Neutrophil (primary cell): ENCODE measurements at regions not wholly inside any gene's neighbourhood (a gene's known extent, or its start where the extent isn't known, plus 50 kb on each side); places are given as distances from the start of the nearest gene placed in this dataset.

ENCODE experiments used
- H3K27ac ChIP-seq: fragments of 200-600 bp; sonication (generic); 2 replicates; pipeline ENCODE4 v1.5.1; 2016; ENCODE audit warnings: mild to moderate bottlenecking, moderate library complexity
- H3K27me3 ChIP-seq: fragments of 200-600 bp; sonication (generic); 2 replicates; pipeline ENCODE4 v1.6.0; 2016; ENCODE audit warnings: mild to moderate bottlenecking
- H3K36me3 ChIP-seq: fragments of 200-600 bp; sonication (generic); 2 replicates; pipeline ENCODE4 v1.5.1; 2017
- H3K4me1 ChIP-seq, 2 experiments: fragments of 200-600 bp in 1 of 2; sonication (generic) in 1 of 2; 1 replicate in 1 of 2; 2 replicates in 1 of 2; pipeline versions ENCODE4 v1.5.1 to v1.6.1; 2013 to 2016; ENCODE audit warnings: low read depth in 1 of 2, low read length in 1 of 2, mild to moderate bottlenecking in 1 of 2, moderate library complexity in 1 of 2; ENCODE audit not compliant: control insufficient read depth in 1 of 2, insufficient read depth in 1 of 2
- H3K4me3 ChIP-seq, 2 experiments: fragments of 200-600 bp in 1 of 2; sonication (generic) in 1 of 2; 1 replicate in 1 of 2; 2 replicates in 1 of 2; pipeline ENCODE4 v1.5.1; 2013 to 2016; ENCODE audit warnings: low read depth in 1 of 2, low read length in 1 of 2, mild to moderate bottlenecking in 1 of 2, moderate library complexity in 1 of 2
- H3K9me3 ChIP-seq: fragments of 200-600 bp; sonication (generic); 2 replicates; pipeline ENCODE4 v1.5.1; 2016
- TF ChIP-seq, protein P1 (sequence below): fragments of 200-600 bp; sonication (generic); IDR thresholded peaks from 2 replicates; pipeline ENCODE4 v1.5.1; 2016; ENCODE audit warnings: antibody characterized with exemption

DNA sequence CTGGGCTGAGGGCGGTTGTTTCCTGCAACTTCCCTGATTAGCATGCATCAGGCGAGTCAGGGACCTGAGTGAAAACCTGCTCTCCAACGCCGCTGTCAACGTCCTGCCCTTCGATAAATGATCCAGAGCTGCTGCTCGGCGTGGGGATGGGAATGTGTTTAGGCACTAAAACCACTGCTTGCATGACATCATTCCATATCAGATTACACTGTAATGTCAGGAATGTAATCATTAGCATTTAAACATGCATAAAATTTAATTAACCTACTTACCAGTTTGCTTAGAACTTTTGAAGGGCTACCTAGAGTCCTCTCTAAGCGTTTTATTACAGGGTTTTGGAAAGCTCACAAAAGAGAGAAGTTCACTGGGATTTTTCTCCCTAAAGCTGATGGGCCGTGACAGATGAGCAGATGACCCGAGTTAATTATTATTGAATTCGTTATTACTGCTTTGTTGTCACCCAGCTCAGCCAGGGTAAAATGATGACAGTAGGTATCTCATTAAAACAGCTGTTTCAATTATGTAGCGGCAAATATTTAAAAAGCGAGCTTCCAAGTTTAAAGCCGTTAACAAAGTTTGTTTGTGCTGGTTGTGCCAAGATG lies 685.6 kb upstream of the SALL3 start:
- Histone ChIP-seq H3K36me3 (no peaks in the 10 kb centered on the region), H3K4me1 (no peaks in the 10 kb centered on the region), H3K27ac (no peak overlapping the region), H3K27me3 (no peaks in the 10 kb centered on the region), H3K9me3 (no peaks in the 10 kb centered on the region), H3K4me3 (no peak overlapping the region)
- TF ChIP-seq, protein P1, sequence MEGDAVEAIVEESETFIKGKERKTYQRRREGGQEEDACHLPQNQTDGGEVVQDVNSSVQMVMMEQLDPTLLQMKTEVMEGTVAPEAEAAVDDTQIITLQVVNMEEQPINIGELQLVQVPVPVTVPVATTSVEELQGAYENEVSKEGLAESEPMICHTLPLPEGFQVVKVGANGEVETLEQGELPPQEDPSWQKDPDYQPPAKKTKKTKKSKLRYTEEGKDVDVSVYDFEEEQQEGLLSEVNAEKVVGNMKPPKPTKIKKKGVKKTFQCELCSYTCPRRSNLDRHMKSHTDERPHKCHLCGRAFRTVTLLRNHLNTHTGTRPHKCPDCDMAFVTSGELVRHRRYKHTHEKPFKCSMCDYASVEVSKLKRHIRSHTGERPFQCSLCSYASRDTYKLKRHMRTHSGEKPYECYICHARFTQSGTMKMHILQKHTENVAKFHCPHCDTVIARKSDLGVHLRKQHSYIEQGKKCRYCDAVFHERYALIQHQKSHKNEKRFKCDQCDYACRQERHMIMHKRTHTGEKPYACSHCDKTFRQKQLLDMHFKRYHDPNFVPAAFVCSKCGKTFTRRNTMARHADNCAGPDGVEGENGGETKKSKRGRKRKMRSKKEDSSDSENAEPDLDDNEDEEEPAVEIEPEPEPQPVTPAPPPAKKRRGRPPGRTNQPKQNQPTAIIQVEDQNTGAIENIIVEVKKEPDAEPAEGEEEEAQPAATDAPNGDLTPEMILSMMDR: no peak

DNA sequence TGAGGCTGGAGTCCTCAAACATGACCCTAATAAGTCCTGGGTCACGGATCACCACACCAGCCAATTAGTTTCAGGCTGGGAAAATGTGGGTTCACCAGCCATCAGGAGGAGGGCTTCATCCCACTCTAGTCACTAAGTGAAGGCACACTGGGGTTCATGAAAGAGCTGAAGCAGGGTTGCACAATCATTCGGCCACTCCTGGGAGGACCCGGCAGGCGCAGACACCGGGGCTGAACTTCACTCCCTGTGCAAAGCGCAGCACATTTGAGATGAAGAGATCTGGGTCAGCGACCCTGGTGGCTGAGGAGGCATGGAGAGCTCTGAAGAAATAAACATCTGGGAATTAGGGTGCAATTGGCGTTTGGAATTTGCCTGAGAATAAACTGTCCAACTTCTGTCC lies 684.4 kb upstream of the SALL3 start:
- H3K27ac ChIP-seq: no peak overlapping the region
- TF ChIP-seq, protein P1: no peak
- H3K4me3 ChIP-seq: no peak overlapping the region
- no peaks in the 10 kb centered on the region for H3K36me3 ChIP-seq
- H3K9me3 ChIP-seq: no peaks in the 10 kb centered on the region
- no peaks in the 10 kb centered on the region for H3K27me3 ChIP-seq
- H3K4me1 ChIP-seq: no peaks in the 10 kb centered on the region

DNA sequence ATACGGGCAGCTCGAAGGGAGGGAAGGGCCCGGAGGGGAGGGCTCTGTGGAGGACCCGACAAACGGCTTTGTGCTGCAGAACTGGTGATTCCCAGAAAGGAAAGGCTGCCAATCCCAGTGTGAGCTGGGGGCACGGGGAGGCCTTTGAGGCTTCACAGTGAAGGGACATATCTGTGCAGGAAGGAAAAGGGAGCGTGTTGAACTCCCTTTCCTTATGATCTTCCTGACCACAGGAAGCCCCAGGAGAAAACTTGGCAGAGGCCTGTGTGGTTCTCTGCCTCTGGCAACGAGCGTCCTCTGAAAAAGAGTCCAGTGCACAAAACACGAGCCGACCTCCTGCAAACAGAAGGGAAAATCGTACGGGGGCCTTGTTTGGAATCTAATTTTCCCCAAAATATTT lies 683.5 kb upstream of the SALL3 start:
- H3K36me3 ChIP-seq: no peaks in the 10 kb centered on the region
- no peaks in the 10 kb centered on the region for H3K9me3 ChIP-seq
- no peaks in the 10 kb centered on the region for H3K4me1 ChIP-seq
- no peak overlapping the region for H3K27ac ChIP-seq
- no peaks in the 10 kb centered on the region for H3K27me3 ChIP-seq
- TF ChIP-seq, protein P1: no peak
- no peak overlapping the region for H3K4me3 ChIP-seq

DNA sequence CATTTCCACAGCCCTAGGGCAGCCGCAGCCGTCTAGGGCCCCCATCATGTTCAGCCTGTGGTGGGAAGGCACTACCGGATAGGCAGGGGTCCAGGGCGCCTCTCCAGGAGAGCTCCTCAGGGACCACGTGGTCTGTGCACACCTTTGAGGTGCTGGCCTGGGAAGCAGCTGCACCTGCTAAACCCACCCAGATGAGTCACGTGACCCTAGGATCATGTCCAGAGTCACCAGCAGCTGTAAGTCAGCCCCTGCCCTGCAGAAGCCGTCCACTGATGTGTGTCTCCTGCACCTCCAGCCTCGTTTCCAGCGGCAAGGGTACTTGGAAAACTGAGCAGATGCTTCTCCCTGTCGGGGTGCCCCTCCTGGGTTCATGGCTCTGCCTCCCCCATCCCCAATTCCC lies 682.6 kb upstream of the SALL3 start:
- TF ChIP-seq, protein P1: no peak
- Histone ChIP-seq H3K4me1 (no peaks in the 10 kb centered on the region), H3K27me3 (no peaks in the 10 kb centered on the region), H3K4me3 (no peak overlapping the region), H3K9me3 (no peaks in the 10 kb centered on the region), H3K27ac (no peak overlapping the region), H3K36me3 (no peaks in the 10 kb centered on the region)

DNA sequence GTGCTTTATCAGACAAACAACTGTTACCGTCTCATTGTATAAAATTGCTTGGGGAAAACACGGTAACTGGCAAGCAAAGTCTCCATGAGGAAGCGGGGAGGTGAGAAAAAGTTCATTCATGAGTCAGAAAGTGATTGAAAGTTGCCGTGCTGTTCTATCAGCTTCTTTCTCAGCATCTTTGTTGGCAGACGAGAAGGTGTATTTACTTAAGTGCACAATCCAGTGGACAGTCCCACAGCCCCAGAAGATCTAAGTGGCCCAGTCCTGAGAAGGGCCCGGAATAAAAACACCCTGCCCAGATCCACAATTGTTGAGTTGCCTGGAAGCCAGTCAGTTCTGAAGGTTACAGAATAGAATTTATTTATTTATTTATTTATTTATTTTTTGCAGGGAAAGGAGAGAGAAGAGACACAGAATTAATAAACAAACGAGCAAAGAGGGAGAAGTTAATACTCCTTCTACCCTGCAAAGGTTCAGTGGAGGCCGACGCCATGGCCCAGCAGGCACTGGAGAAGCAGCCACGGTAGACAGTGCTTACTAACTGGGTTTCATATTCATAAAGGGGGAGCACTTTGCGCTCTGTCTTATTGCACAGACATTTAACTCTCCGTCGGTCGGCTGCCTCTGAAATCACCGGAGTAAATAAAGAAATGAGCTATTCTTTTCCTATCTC lies 676.0 kb upstream of the SALL3 start:
- TF ChIP-seq, protein P1: no peak
- no peak overlapping the region for H3K4me3 ChIP-seq
- H3K9me3 ChIP-seq: no peaks in the 10 kb centered on the region
- no peaks in the 10 kb centered on the region for H3K27me3 ChIP-seq
- no peaks in the 10 kb centered on the region for H3K36me3 ChIP-seq
- H3K27ac ChIP-seq: no peak overlapping the region
- no peaks in the 10 kb centered on the region for H3K4me1 ChIP-seq
